HT-29 (cell line): ENCODE measurements at regions not wholly inside any gene's neighbourhood (a gene's known extent, or its start where the extent isn't known, plus 50 kb on each side); places are given as distances from the start of the nearest gene placed in this dataset.

ENCODE experiments used
- DNase-seq: peaks from one replicate; pipeline ENCODE4 v3.0.0-alpha.2; 2015; ENCODE audit warnings: low spot score

DNA sequence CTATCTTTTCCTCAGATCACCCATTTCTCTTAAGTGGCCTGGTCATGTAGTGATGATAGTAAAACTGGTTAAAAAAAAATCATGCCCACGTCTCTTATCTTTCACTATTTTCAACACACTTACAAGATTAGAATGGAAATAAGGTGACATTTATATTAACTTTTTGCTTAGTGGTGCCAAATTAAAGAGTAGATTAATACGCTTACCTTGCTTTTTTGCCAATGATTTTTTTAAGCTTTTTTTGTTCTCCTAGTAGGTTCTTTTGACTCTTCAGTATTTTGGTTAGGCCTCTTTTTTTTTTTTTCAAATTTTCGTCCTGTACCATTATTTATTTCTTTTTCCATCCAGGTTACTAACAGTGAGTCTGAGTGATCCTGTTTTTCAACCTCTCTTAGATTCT lies 147.9 kb downstream of the PTCSC3 start:
- no peak for DNase-seq

DNA sequence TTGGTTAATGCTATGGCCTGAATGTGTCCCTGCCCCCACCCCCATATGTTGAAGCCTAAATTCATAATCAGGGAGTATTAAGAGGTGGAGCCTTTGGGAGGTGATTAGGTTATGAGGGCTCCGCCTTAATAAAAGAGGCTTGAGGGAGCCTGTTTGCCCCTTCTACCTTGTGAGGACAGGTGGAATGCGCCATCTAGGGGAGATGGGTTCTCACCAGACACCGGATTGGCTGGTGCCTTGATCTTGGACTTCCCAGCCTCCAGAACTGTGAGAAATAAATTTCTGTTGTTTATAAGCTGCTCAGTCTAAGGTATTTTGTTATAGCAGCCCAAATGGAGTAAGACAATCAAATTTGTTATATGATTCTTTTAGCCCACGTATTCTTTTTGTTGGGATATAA lies 148.3 kb downstream of the PTCSC3 start:
- DNase-seq: peak; percentile 3

DNA sequence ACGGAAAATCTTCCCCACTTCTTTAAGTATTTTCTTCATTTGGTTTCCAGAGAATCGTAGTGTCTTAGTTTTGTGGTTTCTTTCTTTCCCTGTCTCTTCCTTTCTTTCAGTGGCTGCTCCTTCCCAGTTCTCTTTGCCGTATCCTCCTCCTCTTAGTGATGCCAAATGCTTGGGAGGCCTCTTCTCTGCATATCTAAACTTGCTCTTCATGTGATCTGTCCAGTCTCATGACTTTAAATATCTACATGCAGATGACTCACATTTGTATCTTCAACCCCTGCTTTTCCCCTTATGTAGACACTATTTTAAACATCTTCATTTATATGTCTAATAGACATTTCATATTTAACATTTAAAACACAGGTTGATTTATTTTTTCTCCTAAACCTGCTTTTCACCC lies 149.2 kb downstream of the PTCSC3 start:
- no peak for DNase-seq

DNA sequence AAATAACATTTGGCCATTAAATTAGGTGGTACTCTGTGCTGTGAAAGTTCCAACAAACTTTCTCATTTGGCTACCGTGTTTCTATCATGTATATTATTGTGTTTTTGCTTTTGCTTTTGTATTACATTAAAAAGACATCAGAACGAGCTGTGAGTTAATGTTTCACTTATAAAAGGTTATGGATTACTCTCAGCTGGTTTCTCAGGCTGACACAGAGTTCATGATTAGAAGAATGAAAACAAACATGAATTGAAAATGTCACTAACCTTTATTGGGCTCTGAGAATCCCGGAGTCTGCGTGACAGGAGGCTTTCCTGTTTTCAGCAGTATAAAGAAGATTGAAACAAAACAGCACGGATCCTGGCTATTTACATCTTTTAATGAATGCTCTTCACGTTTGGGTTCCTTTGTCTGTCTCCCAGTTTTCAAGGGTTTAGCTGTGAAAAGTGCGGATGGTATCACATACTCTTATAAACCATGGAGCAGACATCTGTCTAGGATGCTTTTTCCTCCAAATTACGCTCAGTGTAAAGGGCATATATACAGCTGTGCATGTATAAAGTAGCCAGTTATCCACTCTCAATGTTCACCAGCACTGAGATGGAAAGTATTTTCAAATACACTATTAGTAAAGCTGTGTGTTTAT lies 153.6 kb downstream of the PTCSC3 start:
- no peak for DNase-seq

DNA sequence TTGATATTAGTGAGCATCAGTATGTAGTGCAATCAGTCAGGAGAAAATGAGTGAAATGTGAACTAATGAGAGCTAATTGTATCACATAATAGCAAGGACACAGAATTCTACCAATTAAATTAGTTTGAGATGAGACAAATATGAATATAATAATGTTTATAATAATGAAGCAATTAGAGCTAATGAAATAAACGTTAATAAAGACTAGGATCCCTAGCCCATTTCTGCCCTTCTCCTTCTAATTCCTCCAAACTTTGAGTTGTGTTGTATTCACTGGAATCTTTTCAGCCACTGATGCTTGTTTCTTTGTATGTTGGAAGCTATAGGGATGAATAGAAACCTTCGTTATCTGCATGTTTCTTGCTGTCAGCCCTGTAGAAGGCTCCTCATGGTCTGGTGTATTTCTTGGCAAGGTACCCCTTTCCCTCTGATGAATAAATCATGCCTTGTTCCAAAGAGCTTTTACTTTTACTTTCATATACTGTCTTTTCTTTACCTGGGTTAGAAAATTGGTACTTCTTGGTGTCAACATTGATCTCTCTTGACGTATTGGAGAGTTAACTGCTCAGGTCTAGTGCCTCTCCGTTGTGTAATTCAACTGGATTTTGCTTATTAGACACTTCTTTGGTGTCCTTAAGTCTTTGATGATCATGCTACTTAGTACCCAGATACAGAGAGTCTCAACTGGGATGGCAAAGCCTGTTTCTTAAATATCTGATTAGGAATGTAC lies 154.8 kb downstream of the PTCSC3 start:
- no peak for DNase-seq

DNA sequence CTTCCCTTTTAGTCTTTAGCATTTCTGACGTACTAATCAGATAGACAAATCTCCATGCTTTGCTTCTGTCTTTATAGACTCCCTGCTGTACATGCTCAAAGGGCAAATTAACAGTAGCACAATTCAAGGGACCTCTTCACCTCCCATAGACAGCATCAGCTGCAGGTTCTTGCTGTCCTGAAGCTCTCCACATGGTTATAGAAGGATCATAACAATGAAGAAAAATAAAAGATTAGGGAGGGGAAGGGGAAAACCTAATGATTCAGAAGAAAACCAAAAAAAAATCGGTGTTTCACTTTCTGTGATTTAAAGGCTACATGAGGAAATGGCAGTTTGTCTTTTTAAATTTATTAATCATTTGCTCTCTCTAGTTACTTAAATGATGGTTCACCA lies 155.5 kb downstream of the PTCSC3 start:
- DNase-seq: no peak

DNA sequence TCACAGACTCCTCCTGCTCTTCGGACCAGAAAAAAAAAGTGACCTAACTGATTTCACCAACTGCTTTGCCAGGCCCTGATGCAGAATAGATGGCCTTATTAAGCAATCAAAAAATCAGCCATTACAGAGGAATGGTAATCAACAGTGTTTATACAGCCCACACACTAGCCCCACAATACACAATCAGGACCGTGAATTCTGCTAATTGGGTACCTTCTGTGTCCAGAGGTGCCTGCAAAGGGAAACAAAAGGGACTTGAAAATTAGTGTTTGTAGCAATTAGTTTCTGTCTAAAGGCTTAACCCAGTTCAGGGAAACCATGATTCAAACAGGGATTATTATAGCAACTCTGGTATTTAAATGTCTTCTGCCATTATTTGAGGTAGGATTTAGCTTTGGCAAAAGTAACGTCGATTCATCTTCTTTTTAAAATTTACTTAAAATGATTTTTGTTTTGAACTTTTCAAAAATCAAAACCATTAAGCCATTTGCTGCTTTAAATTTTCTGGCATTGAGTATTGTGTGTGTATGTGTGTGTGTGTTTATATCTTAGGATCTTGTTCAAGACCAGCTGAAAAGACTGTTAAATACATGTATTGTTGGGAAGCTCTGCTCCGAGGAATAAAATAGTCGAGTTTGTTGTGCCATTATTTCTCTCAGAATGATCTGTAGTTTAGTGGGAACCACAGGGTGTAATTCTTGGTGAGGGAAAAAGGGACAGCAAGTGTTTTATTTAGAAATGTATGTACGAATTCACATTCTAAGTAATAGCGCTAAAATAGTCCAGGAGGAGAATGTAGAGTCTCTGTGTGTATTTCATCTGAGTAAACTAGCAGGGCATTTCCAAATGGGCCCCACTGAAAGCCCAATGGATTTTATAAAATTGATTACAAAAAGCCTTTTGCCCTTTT lies 156.1 kb downstream of the PTCSC3 start:
- no peak for DNase-seq

DNA sequence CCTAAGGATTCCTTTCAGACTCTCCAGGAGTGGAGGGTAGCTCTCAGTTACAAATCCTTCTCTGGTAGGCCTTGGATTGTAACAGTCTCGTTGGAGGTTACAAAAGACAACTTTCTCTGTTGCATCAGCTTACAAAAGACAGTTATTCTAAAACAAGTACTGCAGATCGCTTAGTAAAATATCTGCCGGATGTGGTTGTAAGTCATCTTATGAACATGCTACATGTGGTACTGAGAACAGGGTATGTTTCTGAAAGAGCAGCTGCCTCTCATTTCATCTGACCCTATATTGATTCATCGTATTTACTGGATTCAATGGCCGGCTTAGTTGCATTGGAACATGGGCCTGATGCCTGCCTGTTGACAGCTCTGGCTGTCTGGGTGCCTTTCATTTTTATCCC lies 157.4 kb downstream of the PTCSC3 start:
- DNase-seq: no peak

DNA sequence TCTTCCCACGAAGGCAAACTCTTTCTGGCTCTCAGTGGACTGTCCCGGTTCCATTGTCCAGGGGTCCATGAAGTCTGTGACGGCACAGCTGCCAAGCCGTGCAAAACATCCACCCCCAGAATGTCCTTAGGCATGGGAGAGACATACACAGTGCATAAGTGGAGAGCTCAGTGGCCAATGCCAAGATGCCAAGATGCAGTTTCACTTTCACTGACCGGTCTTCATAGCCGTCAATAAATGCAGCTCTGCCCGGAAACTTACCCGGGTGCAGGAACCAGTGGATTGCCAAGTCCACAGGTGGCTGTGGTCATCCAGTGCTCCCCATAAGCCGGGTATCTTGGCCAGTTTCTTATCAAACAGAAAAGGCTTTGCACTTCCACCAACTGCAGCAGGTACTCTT lies 162.3 kb downstream of the PTCSC3 start:
- DNase-seq: no peak

DNA sequence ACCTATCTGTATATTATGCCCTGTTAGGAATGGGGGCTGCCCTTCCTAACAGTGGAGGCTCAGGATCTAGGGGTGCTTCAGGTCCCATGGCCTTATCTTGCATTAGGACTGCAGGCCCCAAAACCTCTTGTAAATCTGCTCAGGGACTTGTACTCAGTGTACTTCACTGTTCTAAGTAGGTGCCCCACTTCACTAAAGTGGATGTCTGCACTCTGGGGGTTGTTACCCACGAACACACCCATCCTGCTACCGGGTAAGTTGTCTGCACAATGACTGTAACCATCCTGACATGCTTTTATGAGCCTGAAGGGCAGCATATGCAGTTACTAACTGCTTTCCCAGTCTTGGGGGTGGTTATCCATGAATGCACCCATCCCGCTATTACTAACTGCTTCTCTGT lies 163.0 kb downstream of the PTCSC3 start:
- DNase-seq: no peak

DNA sequence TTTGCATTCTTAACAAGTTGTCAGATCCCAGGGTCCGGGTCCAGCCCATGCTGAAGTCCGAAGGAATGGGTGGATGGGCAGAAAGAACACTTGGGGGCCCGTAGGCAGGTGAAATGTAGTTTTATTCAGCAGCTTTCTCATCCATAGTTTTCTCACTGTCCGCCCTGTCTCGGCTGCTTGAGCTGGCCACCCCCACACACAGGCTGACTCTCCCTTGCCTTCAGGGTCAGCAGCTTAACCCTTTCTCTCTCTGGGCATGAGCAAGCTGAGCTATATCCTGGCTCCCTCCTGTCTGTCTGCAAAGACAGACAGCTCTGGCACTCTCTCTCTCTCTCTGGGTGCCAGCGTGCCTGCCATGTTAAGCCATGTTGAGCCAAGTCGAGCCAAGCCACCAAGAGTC lies 163.9 kb downstream of the PTCSC3 start:
- DNase-seq: no peak

DNA sequence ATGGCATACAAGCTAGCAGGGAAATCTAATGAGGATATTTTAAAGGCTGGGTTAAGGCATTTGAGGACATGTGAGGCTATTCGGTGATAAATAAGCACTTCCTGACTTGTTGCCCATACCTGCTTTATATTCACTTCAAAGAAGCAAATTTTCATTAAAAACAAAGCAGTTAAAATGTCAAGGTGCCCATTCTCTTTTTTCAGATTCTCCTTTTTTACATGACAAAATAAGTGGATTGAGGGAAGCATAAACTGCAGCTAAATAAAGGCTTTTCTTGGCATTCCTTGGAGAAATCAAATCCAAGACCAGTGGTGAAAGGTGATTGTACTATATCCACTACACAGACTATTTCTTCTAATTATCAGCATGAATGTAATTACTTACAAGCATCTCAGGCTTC lies 166.9 kb downstream of the PTCSC3 start:
- DNase-seq: no peak

DNA sequence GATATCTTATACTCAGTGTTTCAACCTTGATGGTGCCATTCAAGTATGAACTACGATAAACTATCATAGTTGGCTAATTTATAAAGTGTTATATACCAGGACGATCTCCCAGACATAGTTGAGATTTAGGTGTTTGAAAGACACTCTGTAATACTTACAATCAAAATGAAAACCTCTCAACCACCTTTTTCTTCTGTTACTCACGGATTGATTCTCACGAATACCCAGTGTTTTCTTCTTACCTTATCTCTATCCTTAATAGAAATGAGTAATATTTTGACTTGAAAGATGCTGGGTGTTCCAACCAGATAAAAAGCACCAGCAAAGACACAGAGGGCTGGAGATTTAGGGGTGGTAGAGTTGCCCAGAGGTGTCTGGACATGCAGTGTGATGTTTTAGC lies 169.9 kb downstream of the PTCSC3 start:
- no peak for DNase-seq

DNA sequence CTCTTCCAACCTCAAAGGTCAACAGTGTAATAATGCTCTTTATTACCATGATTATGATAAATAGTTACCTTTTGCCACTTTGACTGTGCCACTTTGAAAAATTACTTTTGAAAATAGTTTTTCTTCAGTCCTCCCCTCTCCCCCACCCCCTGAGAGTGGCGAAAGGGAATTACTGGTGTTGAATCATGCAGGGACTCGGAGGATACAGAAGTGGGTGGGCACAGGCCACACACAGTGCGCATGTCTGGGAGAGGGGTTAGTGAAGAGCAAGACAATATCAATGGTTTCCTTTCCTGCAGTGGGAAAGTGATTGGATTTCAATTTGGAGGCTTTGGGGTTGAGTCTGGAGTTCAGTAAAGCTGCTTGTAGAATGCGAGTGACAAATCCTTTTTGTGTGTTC lies 170.9 kb downstream of the PTCSC3 start:
- DNase-seq: no peak

DNA sequence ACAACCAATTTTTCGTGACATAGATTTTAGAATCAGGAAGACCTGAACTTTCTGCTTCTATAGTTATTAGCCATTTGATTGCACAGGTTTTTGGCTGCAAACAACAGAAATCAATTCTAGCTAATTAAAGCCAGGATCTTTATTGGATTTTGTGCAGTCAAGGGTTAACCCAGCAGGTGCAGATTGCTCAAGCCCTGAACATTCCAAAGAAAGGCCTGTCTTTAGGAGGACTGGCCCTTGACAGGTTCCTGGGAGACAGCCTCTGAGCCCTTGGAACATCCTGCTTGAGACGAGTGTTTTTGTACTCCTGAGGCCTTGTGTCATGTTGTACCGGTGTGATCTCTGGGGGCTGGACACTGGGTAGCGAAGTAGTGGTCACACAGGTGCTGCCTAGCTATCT lies 174.6 kb downstream of the PTCSC3 start:
- no peak for DNase-seq

DNA sequence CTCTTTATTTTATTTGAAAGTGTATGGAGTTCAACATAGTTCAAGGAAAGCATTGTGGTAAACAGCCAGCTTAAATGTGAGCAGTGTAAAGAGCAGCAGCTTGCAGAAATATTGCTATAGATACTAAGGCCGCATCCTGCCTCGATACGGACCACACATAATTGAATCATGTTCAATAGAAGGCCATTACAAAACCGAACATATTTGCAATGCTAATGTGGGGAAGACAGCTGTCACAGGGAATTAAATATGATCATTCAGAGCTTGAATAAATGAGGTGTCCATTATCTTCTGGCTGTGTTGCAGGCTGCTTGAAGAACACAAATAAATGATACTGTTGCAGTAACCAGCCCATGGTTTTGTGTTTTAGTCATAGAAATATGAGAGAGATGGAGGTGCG lies 173.2 kb downstream of the BRMS1L start:
- DNase-seq: no peak

DNA sequence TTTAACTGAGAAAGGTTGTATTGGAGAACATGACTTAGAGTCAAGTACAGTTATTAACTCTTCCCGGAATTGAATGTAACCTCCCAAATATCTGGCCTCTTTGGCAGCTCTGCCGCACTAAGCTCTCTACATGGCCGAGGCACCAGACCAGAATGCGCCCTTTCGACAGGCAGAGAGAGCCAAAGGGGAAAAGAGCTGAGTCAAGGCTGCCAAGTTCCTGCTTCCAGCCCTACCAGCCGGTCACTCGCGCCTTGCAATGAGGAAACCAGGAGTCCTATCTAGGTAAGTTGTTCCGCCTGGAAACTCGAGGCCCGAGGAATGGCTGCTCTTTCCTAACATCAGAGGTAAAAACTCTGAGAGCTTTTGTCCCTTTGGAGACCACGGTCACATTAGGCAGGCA lies 172.2 kb downstream of the BRMS1L start:
- no peak for DNase-seq

DNA sequence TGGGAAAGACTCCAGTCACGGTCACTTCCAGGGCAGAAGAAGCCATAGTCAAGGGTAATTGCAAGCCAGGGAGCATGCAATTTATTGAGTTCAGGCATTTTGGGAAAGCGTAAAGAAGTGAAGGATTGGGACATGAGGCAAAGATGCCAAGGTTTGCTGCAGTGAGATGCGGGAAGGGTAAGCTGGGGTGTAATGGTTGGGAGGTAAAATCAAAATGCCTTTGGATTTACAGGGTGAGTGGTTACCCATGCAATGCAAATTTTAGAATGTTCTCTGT lies 167.5 kb downstream of the BRMS1L start:
- no peak for DNase-seq

DNA sequence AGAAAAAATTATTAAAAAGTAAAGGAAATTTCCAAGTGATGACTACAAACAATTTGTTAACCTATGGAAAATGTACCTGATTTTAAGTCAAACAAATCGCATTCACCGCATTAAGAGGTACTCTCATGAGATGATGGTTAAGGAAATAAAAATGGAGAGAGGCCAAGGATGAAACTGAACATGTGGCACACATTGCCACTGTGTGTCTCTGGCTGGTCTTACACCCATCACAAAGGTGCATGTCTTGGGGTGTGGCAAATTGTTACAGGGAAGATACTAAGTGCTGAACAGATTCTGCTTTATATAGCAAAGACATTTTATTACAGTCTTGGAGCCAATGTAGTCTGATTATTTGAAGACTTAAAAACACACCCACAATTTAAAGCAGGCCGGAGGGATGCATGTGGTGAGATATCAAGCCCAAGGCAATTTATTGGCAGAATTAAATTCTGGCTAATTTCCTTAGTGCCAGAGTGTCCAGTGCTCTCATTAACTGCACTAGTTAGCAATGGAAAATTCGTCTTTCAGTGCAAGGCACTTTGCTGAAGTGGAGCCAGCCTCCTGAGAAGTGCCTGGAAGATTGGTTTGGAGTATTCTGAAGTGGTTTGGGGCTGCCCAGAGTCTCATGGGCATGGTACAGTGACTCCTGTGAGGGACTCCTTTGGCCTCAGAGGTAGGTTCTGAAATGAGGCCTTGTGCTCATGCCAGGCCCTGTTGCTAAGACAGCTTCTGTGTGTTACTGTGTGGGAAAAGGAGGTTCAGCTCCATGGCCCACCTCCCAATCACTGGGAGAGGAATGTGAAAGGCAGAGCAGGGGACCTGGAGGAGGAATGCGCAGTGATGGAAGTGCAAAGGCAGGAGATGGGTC lies 166.9 kb downstream of the BRMS1L start:
- DNase-seq: no peak

DNA sequence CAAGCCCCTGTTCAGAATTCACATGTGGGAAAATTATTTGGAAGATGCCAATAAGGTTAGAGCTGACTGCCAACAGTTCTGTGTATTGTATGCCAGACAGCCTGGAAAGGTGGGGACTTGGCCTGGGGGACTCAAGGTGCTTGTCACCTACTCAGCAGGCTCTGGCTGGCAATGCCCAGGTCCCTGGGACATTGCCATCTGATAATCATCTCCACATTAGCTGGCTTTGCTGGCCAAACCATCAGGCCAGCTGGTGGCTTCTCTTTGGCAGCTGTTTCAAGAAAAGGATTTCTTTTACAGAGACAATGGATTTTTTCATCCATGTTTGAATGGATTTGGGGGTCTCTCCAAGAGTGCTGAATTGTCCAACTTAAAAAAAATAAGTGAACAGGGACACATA lies 165.2 kb downstream of the BRMS1L start:
- DNase-seq: no peak

DNA sequence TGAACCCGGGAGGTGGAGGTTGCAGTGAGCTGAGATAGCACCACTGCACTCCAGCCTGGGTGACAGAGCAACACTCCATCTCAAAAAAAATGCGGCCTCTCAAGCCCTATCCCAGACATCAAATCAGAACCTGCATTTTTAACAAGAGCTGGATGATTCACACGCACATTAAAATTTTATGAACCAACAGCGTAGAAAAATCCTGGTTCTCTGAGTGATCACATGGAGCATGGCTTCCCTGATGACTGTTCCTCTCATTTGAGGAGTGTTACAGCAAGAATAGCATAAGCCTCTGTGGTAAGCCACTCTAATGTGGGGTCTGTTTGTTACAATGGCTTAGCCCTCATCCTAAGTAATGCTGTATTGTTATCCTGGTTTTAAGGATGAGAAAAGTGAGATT lies 163.6 kb downstream of the BRMS1L start:
- no peak for DNase-seq
